GM19452 (cell line): ENCODE measurements at regions not wholly inside any gene's neighbourhood (a gene's known extent, or its start where the extent isn't known, plus 50 kb on each side); places are given as distances from the start of the nearest gene placed in this dataset.
"Not testable (repeated sequence)": the region's sequence is repeated elsewhere in the genome, so short reads cannot be mapped to it uniquely, and the experiment has no call there.

Source experiments
- ATAC-seq: cut with Tn5 transposase; IDR thresholded peaks from one replicate; pipeline ENCODE4 v1.9.1; 2021; ENCODE audit not compliant: unreplicated experiment

- no peak for ATAC-seq
These were observed 1526.3 kb downstream of the BRD1 start for GRCh38 chr22:48301421-48301820.

- ATAC-seq: no peak
These were observed 1526.8 kb downstream of the BRD1 start for GRCh38 chr22:48300877-48301276.

- ATAC-seq: no peak
These were observed 1527.9 kb downstream of the BRD1 start for GRCh38 chr22:48299801-48300200.

- no peak for ATAC-seq
These were observed 1528.5 kb downstream of the BRD1 start for GRCh38 chr22:48299124-48299523.

GRCh38 chr22:48297296-48297695 lies 1530.4 kb downstream of the BRD1 start:
- ATAC-seq: no peak

GRCh38 chr22:48289954-48290353 lies 1527.5 kb downstream of the TBC1D22A start:
- ATAC-seq: not testable (repeated sequence)

- no peak for ATAC-seq
These were observed 1526.0 kb downstream of the TBC1D22A start for GRCh38 chr22:48288376-48288940.

- no peak for ATAC-seq
These were observed 1524.6 kb downstream of the TBC1D22A start for GRCh38 chr22:48287031-48287430.

GRCh38 chr22:48284671-48285070 lies 1522.2 kb downstream of the TBC1D22A start:
- no peak for ATAC-seq

GRCh38 chr22:48282804-48283203 lies 1520.4 kb downstream of the TBC1D22A start:
- ATAC-seq: no peak

- ATAC-seq: no peak
These were observed 1517.0 kb downstream of the TBC1D22A start for GRCh38 chr22:48279461-48279756.

GRCh38 chr22:48278620-48279460 lies 1516.4 kb downstream of the TBC1D22A start:
- no peak for ATAC-seq

- no peak for ATAC-seq
These were observed 1515.6 kb downstream of the TBC1D22A start for GRCh38 chr22:48277868-48278581.

- ATAC-seq: no peak
These were observed 1514.8 kb downstream of the TBC1D22A start for GRCh38 chr22:48276994-48277867.

GRCh38 chr22:48275412-48275811 lies 1513.0 kb downstream of the TBC1D22A start:
- no peak for ATAC-seq

GRCh38 chr22:48270731-48271130 lies 1508.3 kb downstream of the TBC1D22A start:
- ATAC-seq: no peak

GRCh38 chr22:48268771-48269552 lies 1506.5 kb downstream of the TBC1D22A start:
- no peak for ATAC-seq

GRCh38 chr22:48268293-48268692 lies 1505.8 kb downstream of the TBC1D22A start:
- no peak for ATAC-seq

- ATAC-seq: no peak
These were observed 1505.2 kb downstream of the TBC1D22A start for GRCh38 chr22:48267681-48268080.

GRCh38 chr22:48265000-48265625 lies 1502.7 kb downstream of the TBC1D22A start:
- ATAC-seq: no peak
